H1 (cell line): ENCODE measurements at regions not wholly inside any gene's neighbourhood (a gene's known extent, or its start where the extent isn't known, plus 50 kb on each side); places are given as distances from the start of the nearest gene placed in this dataset.

Source experiments
- BCL11A ChIP-seq, 2 experiments: IDR thresholded peaks; one replicate each; pipeline ENCODE4 v1.6.1; 2011; ENCODE audit warnings: low read depth in 2 of 2, low read length in 2 of 2, mild to moderate bottlenecking in 2 of 2
- BRCA1 ChIP-seq: IDR thresholded peaks from 2 replicates; pipeline ENCODE4 v1.6.1; 2012; ENCODE audit warnings: low read depth, low read length, improper control_type of control experiment
- HDAC6 ChIP-seq: IDR thresholded peaks from one replicate; pipeline ENCODE4 v1.7.1; 2012; ENCODE audit warnings: low read depth, mild to moderate bottlenecking, inconsistent platforms, low read length, moderate library complexity
- JUND ChIP-seq: IDR thresholded peaks from 2 replicates; pipeline ENCODE4 v1.6.1; 2011; ENCODE audit warnings: mild to moderate bottlenecking, improper control_type of control experiment, low read length
- POU5F1 ChIP-seq: IDR thresholded peaks from 2 replicates; pipeline ENCODE4 v1.6.1; 2011; ENCODE audit warnings: low read depth, mild to moderate bottlenecking, low read length, moderate library complexity
- RBBP5 ChIP-seq: IDR thresholded peaks from 2 replicates; pipeline ENCODE4 v1.7.1; 2012; ENCODE audit warnings: low read depth, mild to moderate bottlenecking, inconsistent platforms, low read length, moderate library complexity, borderline replicate concordance
- SAP30 ChIP-seq: fragments of 300-600 bp; sonication (generic); IDR thresholded peaks from 2 replicates; pipeline ENCODE4 v1.7.1; 2012; ENCODE audit warnings: low read length, moderate library complexity, mild to moderate bottlenecking, inconsistent platforms; ENCODE audit not compliant: insufficient read depth, insufficient replicate concordance
- SP4 ChIP-seq: IDR thresholded peaks from 2 replicates; pipeline ENCODE4 v1.6.1; 2012; ENCODE audit warnings: low read length, inconsistent platforms
- SUZ12 ChIP-seq: fragments of 200-600 bp; sonication (generic); IDR thresholded peaks from 2 replicates; pipeline ENCODE4 v1.6.1; 2012; ENCODE audit warnings: mild to moderate bottlenecking, inconsistent platforms, low read length, moderate library complexity, mixed read lengths
- TAF1 ChIP-seq: IDR thresholded peaks from 2 replicates; pipeline ENCODE4 v1.6.1; 2011; ENCODE audit warnings: mild to moderate bottlenecking, low read depth, low read length
- ZNF274 ChIP-seq: IDR thresholded peaks from 2 replicates; pipeline ENCODE4 v1.7.0; 2012; ENCODE audit warnings: low read length, borderline replicate concordance; ENCODE audit errors: extremely low read depth
- TF ChIP-seq, protein P1 (sequence below): IDR thresholded peaks from 2 replicates; pipeline ENCODE4 v1.6.1; 2012; ENCODE audit warnings: inconsistent platforms
- TF ChIP-seq, protein P2 (sequence below): IDR thresholded peaks from 2 replicates; pipeline ENCODE4 v1.6.1; 2011; ENCODE audit warnings: low read depth, mild to moderate bottlenecking, low read length; ENCODE audit not compliant: insufficient read depth

DNA sequence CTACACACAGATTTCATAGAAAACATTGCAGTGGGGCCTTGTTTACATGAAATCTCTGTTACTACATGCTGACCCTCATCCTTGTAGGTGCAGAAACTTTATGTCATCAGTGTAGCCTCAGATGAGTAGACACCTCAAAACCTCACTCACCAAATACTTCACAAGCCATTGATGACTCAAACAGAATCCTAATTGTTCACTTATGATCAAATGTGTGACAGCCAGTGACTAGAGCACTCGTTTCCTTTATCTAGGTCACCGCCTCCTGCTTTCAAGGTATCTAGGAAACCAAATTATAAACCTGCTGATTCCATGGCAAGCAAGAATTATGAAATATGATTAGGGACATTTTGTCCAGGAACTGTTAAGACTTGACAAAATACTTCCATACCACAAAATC is 255.8 kb upstream of the GPRIN3 start (continued):
- TF ChIP-seq SUZ12 (no peak), ZNF274 (no peak), TAF1 (no peak), POU5F1 (no peak), BRCA1 (no peak), RBBP5 (no peak), BCL11A (IDR thresholded peaks at IDR 0.05; ENCODE audit: low read depth in 2 of 2, low read length in 2 of 2) (no peak), SP4 (no peak), SAP30 (no peak), JUND (no peak), HDAC6 (no peak)
- TF ChIP-seq, protein P1, sequence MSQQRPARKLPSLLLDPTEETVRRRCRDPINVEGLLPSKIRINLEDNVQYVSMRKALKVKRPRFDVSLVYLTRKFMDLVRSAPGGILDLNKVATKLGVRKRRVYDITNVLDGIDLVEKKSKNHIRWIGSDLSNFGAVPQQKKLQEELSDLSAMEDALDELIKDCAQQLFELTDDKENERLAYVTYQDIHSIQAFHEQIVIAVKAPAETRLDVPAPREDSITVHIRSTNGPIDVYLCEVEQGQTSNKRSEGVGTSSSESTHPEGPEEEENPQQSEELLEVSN, result no peak
- TF ChIP-seq, protein P2, sequence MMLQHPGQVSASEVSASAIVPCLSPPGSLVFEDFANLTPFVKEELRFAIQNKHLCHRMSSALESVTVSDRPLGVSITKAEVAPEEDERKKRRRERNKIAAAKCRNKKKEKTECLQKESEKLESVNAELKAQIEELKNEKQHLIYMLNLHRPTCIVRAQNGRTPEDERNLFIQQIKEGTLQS, result no peak
- TF ChIP-seq, all 59 proteins: peak for 0
